ENCODE measurements at regions not wholly inside any gene's neighbourhood (a gene's known extent, or its start where the extent isn't known, plus 50 kb on each side); places are given as distances from the start of the nearest gene placed in this dataset.
"Not testable (repeated sequence)": the region's sequence is repeated elsewhere in the genome, so short reads cannot be mapped to it uniquely, and the experiment has no call there.

DNA sequence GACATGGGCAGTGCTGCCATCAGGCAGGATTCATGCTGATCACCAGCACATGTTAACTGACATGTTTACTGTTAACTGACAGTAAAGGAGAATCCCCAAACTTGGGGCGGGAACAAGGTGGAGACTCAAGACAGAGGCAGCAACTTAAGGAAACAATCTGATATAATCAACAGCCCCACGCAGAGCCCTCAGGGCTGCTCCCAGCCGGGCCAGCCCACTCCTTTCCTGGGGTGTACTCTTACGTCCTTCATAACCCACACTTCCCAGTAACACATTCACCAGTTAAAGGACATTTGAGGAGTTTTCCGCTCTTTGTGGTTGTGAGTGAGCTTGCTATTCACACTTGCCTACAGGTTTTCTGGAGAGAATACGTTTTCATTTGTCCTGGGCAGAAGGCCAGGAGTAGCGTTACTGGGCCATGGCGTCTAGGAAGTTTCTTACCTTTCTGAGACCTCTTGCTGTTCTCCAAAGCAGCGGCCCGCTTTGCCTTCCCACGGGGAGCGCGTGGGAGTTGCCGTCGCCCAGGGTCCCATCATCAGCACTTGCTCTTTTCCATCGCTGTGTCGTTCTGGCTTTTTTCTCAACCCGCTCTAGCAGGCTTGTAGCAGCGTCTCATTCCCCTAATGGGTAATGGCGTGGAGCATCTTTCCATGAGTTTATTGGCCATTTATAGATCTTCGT, 56.4 kb downstream of the FOXF2 start:
- Histone ChIP-seq H3K36me3 (ENCODE audit: insufficient read depth, insufficient read length, low read length) (no peaks in the 10 kb centered on the region), H3K9me3 (ENCODE audit: insufficient read depth, low read length) (peaks cover 21% of the 10 kb centered on the region), H3K4me3 (ENCODE audit: insufficient read length, low read depth) (no peak overlapping the region), H3K9ac (ENCODE audit: insufficient read length, low read depth) (no peak overlapping the region), H3K27me3 (ENCODE audit: insufficient read depth, insufficient read length) (no peaks in the 10 kb centered on the region), H3K4me1 (ENCODE audit: insufficient read depth, insufficient read length) (no peaks in the 10 kb centered on the region)
- no peak for DNase-seq (ENCODE audit: low read depth, low spot score)
- TF ChIP-seq SUZ12 (IDR thresholded peaks at IDR 0.05; ENCODE audit: extremely low read depth, insufficient read depth, insufficient read length) = no peak
- no peak for TF ChIP-seq ZNF274 (IDR thresholded peaks at IDR 0.05; ENCODE audit: low read depth, low read length)
- no peak for TF ChIP-seq YY1 (IDR thresholded peaks at IDR 0.05; ENCODE audit: insufficient read depth, insufficient read length)

DNA sequence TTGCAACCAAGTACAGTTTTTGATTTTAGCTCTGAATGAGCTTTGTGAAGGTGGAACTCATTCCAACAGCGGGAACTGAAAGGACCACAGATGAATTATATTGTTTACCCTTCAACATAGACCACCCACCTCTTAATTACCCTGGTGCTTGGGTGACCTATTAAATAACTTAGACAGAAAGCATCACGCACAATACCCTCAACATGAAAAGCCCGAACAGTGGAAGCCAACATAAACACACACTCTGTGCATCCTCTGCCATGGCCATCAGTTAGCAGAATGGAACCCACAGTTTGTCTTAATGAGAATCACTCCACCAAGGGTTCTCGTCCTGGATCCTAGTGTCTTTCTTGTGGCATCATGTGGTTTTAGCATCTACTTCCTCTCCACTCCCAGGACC, 60.5 kb downstream of the FOXF2 start:
- peaks cover 30% of the 10 kb centered on the region for H3K9me3 ChIP-seq (ENCODE audit: insufficient read depth, low read length)
- no peak for DNase-seq (ENCODE audit: low read depth, low spot score)
- TF ChIP-seq ZNF274 (IDR thresholded peaks at IDR 0.05; ENCODE audit: low read depth, low read length) (no peak), SUZ12 (IDR thresholded peaks at IDR 0.05; ENCODE audit: extremely low read depth, insufficient read depth, insufficient read length) (no peak), YY1 (IDR thresholded peaks at IDR 0.05; ENCODE audit: insufficient read depth, insufficient read length) (no peak)
- H3K4me3 ChIP-seq (ENCODE audit: insufficient read length, low read depth) = no peak overlapping the region
- no peak overlapping the region for H3K9ac ChIP-seq (ENCODE audit: insufficient read length, low read depth)
- H3K4me1 ChIP-seq (ENCODE audit: insufficient read depth, insufficient read length) = no peaks in the 10 kb centered on the region
- H3K36me3 ChIP-seq (ENCODE audit: insufficient read depth, insufficient read length, low read length) = no peaks in the 10 kb centered on the region
- no peaks in the 10 kb centered on the region for H3K27me3 ChIP-seq (ENCODE audit: insufficient read depth, insufficient read length)

DNA sequence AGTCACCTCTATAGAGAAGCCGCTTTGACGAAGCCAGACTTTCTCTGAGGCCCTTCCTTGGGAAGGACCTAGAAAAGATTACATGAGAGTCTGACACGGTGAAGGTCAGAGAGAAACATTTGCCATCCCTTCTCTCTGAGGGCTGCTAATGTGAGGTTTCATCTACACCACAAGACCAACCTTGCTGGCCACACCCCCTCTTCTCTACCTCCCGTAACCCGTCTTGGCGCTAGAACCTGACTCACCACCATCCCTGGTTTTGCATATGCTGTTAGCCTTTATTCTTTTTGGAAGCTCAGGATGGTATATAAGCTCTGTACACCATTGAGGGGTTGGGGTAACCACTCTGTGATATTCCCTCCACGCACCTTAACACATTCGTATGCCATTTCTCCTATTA, 63.6 kb downstream of the FOXF2 start:
- no peaks in the 10 kb centered on the region for H3K36me3 ChIP-seq (ENCODE audit: insufficient read depth, insufficient read length, low read length)
- H3K9me3 ChIP-seq (ENCODE audit: insufficient read depth, low read length) = peaks cover 26% of the 10 kb centered on the region
- DNase-seq (ENCODE audit: low read depth, low spot score) = no peak
- TF ChIP-seq YY1 (IDR thresholded peaks at IDR 0.05; ENCODE audit: insufficient read depth, insufficient read length) = no peak
- TF ChIP-seq SUZ12 (IDR thresholded peaks at IDR 0.05; ENCODE audit: extremely low read depth, insufficient read depth, insufficient read length) = no peak
- TF ChIP-seq ZNF274 (IDR thresholded peaks at IDR 0.05; ENCODE audit: low read depth, low read length) = no peak
- no peak overlapping the region for H3K9ac ChIP-seq (ENCODE audit: insufficient read length, low read depth)
- no peaks in the 10 kb centered on the region for H3K4me1 ChIP-seq (ENCODE audit: insufficient read depth, insufficient read length)
- H3K4me3 ChIP-seq (ENCODE audit: insufficient read length, low read depth) = no peak overlapping the region
- no peaks in the 10 kb centered on the region for H3K27me3 ChIP-seq (ENCODE audit: insufficient read depth, insufficient read length)

DNA sequence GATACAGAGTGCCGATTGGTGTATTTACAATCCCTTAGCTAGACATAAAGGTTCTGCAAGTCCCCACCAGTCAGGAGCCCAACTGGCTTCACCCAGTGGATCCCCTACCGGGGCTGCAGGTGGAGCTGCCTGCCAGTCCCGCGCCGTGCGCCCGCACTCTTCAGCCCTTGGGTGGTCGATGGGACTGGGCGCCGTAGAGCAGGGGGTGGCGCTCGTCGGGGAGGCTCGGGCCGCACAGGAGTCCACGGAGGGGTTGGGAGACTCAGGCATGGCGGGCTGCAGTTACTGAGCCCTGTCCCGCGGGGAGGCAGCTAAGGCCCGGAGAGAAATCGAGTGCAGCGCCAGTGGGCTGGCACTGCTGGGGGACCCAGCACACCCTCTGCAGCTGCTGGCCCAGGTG, 67.4 kb downstream of the FOXF2 start:
- not testable (repeated sequence) for H3K9me3 ChIP-seq (ENCODE audit: insufficient read depth, low read length); H3K27me3 ChIP-seq (ENCODE audit: insufficient read depth, insufficient read length); H3K4me3 ChIP-seq (ENCODE audit: insufficient read length, low read depth); H3K4me1 ChIP-seq (ENCODE audit: insufficient read depth, insufficient read length); DNase-seq (ENCODE audit: low read depth, low spot score); H3K36me3 ChIP-seq (ENCODE audit: insufficient read depth, insufficient read length, low read length); H3K9ac ChIP-seq (ENCODE audit: insufficient read length, low read depth)

DNA sequence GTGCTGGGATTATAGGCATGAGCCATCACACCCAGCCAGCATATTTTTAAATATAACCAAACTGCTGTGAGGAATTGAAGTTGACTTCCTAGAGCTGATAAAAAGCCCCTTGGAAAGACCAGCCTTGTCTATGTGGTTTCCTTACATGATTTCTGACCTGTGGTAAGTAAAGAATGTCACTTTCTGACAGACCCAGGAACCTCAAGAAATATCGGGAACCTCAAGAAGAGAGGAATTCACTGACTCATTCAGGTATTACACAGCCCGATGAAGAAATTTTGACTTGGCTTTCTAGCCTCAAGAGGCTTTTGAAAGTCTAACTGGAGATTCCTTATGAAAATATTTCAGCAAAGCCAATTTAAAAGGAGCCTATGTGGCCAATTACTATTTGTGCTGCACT, 71.8 kb downstream of the FOXF2 start:
- no peaks in the 10 kb centered on the region for H3K27me3 ChIP-seq (ENCODE audit: insufficient read depth, insufficient read length)
- no peak overlapping the region for H3K9ac ChIP-seq (ENCODE audit: insufficient read length, low read depth)
- no peaks in the 10 kb centered on the region for H3K9me3 ChIP-seq (ENCODE audit: insufficient read depth, low read length)
- DNase-seq (ENCODE audit: low read depth, low spot score) = no peak
- TF ChIP-seq ZNF274 (IDR thresholded peaks at IDR 0.05; ENCODE audit: low read depth, low read length) = no peak
- no peak for TF ChIP-seq SUZ12 (IDR thresholded peaks at IDR 0.05; ENCODE audit: extremely low read depth, insufficient read depth, insufficient read length)
- TF ChIP-seq YY1 (IDR thresholded peaks at IDR 0.05; ENCODE audit: insufficient read depth, insufficient read length) = no peak
- no peaks in the 10 kb centered on the region for H3K36me3 ChIP-seq (ENCODE audit: insufficient read depth, insufficient read length, low read length)
- no peaks in the 10 kb centered on the region for H3K4me1 ChIP-seq (ENCODE audit: insufficient read depth, insufficient read length)
- no peak overlapping the region for H3K4me3 ChIP-seq (ENCODE audit: insufficient read length, low read depth)

DNA sequence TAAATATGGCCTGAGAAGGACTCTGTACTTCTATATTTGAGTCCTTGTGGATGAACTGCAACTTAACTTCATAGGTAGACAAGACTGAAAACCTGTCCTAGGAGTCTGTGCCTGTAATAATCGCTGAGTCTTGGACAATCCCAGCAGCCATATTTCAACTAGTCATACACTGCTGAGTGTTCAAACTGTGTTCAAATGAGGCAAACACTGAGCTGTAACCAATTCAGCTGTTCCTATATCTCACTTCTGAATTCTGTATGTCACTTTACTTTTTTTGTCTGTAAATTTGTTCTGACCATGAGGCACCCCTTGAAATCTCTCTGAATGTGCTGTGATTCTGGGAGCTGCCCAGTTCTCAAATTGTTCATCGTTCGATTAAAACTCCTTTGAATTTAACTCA, 72.4 kb downstream of the FOXF2 start:
- DNase-seq (ENCODE audit: low read depth, low spot score) = no peak
- Histone ChIP-seq H3K9me3 (ENCODE audit: insufficient read depth, low read length) (no peaks in the 10 kb centered on the region), H3K4me1 (ENCODE audit: insufficient read depth, insufficient read length) (no peaks in the 10 kb centered on the region), H3K27me3 (ENCODE audit: insufficient read depth, insufficient read length) (no peaks in the 10 kb centered on the region), H3K4me3 (ENCODE audit: insufficient read length, low read depth) (no peak overlapping the region), H3K9ac (ENCODE audit: insufficient read length, low read depth) (no peak overlapping the region), H3K36me3 (ENCODE audit: insufficient read depth, insufficient read length, low read length) (no peaks in the 10 kb centered on the region)
- TF ChIP-seq ZNF274 (IDR thresholded peaks at IDR 0.05; ENCODE audit: low read depth, low read length) (no peak), SUZ12 (IDR thresholded peaks at IDR 0.05; ENCODE audit: extremely low read depth, insufficient read depth, insufficient read length) (no peak), YY1 (IDR thresholded peaks at IDR 0.05; ENCODE audit: insufficient read depth, insufficient read length) (no peak)

DNA sequence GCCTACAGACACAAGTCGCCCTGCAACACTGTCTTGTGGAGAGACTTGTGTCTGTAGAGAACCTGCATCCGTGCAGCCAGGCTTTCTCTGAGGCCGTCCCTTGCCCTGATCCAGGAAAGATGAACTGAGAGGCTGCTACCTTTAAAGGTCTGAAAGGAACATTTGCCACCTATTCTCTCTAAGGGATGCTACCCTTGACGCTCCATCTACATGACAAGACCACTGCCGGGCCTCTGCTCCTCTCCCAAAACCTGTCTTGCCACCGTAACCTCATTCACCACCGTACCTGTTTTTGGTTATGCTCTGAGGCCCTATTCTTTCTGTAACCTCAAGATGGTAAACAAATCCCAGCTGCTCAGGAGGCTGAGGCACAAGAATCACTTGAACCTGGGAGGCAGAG, 73.9 kb downstream of the FOXF2 start:
- no peak overlapping the region for H3K4me3 ChIP-seq (ENCODE audit: insufficient read length, low read depth)
- no peaks in the 10 kb centered on the region for H3K36me3 ChIP-seq (ENCODE audit: insufficient read depth, insufficient read length, low read length)
- no peak for DNase-seq (ENCODE audit: low read depth, low spot score)
- no peaks in the 10 kb centered on the region for H3K9me3 ChIP-seq (ENCODE audit: insufficient read depth, low read length)
- no peaks in the 10 kb centered on the region for H3K4me1 ChIP-seq (ENCODE audit: insufficient read depth, insufficient read length)
- no peak overlapping the region for H3K9ac ChIP-seq (ENCODE audit: insufficient read length, low read depth)
- TF ChIP-seq ZNF274 (IDR thresholded peaks at IDR 0.05; ENCODE audit: low read depth, low read length) (no peak), SUZ12 (IDR thresholded peaks at IDR 0.05; ENCODE audit: extremely low read depth, insufficient read depth, insufficient read length) (no peak), YY1 (IDR thresholded peaks at IDR 0.05; ENCODE audit: insufficient read depth, insufficient read length) (no peak)
- H3K27me3 ChIP-seq (ENCODE audit: insufficient read depth, insufficient read length) = no peaks in the 10 kb centered on the region
